Activated CD4-positive, alpha-beta memory T cell treated with anti-CD3 and anti-CD28 coated beads for 36 hours (primary cell): ENCODE measurements at regions not wholly inside any gene's neighbourhood (a gene's known extent, or its start where the extent isn't known, plus 50 kb on each side); places are given as distances from the start of the nearest gene placed in this dataset.

ENCODE experiments used
- CTCF ChIA-PET: fragments of 350-600 bp; sonication (Branson Sonifier 250); formaldehyde crosslinking; loops from one replicate; lab custom pipeline; 2021; ENCODE audit warnings: antibody characterized with exemption, inconsistent platforms; lab: Charles Lee
- POLR2A ChIA-PET: fragments of 350-600 bp; sonication (Branson Sonifier 250); formaldehyde crosslinking; loops from one replicate; lab custom pipeline; 2021; ENCODE audit warnings: antibody characterized with exemption; lab: Charles Lee
- DNase-seq: peaks from one replicate; pipeline ENCODE4 v3.0.0-alpha.2; 2020
- H3K27ac Mint-ChIP-seq: one replicate; pipeline ENCODE4 v1.8.0; 2021; ENCODE audit warnings: mixed read lengths
- H3K27me3 Mint-ChIP-seq: one replicate; pipeline ENCODE4 v1.8.0; 2021; ENCODE audit warnings: mixed read lengths
- H3K36me3 Mint-ChIP-seq: one replicate; pipeline ENCODE4 v1.8.0; 2021; ENCODE audit warnings: mixed read lengths
- H3K4me1 Mint-ChIP-seq: one replicate; pipeline ENCODE4 v1.8.0; 2021; ENCODE audit warnings: low read depth, mixed read lengths
- H3K4me3 Mint-ChIP-seq: one replicate; pipeline ENCODE4 v1.8.0; 2021; ENCODE audit warnings: mild to moderate bottlenecking, mixed read lengths
- H3K9me3 Mint-ChIP-seq: one replicate; pipeline ENCODE4 v1.8.0; 2021; ENCODE audit warnings: mixed read lengths
- intact Hi-C: fragments of 100-400 bp; cut with micrococcal nuclease; formaldehyde crosslinking; loops from one replicate; pipeline ENCODE4 v1.15.1; 2023

GRCh38 chr6:23630726-23631635 is 495.0 kb upstream of the NRSN1 start:
- H3K4me1 Mint-ChIP-seq, result no peaks in the 10 kb centered on the region
- no peak overlapping the region for H3K27ac Mint-ChIP-seq
- CTCF ChIA-PET, result no interaction called here
- H3K9me3 Mint-ChIP-seq, result no peaks in the 10 kb centered on the region
- no peaks in the 10 kb centered on the region for H3K36me3 Mint-ChIP-seq
- DNase-seq, result no peak
- POLR2A ChIA-PET, result no interaction called here
- H3K27me3 Mint-ChIP-seq, result no peaks in the 10 kb centered on the region
- H3K4me3 Mint-ChIP-seq, result no peak overlapping the region
- intact Hi-C loops, result no loop called here

- Mint-ChIP-seq H3K4me1 (no peaks in the 10 kb centered on the region), H3K27ac (no peak overlapping the region), H3K27me3 (no peaks in the 10 kb centered on the region), H3K9me3 (peaks cover 3% of the 10 kb centered on the region), H3K4me3 (no peak overlapping the region), H3K36me3 (no peaks in the 10 kb centered on the region)
- ChIA-PET CTCF (no interaction called here), POLR2A (no interaction called here)
- intact Hi-C loops, result no loop called here
- DNase-seq, result no peak
Measured at GRCh38 chr6:23633996-23634395, 492.0 kb upstream of the NRSN1 start.

GRCh38 chr6:23635150-23635549 is 490.9 kb upstream of the NRSN1 start:
- intact Hi-C loops, result no loop called here
- H3K36me3 Mint-ChIP-seq, result no peaks in the 10 kb centered on the region
- CTCF ChIA-PET, result no interaction called here

GRCh38 chr6:23637296-23637695 is 488.7 kb upstream of the NRSN1 start:
- no peaks in the 10 kb centered on the region for H3K36me3 Mint-ChIP-seq
- no peaks in the 10 kb centered on the region for H3K4me1 Mint-ChIP-seq

More at GRCh38 chr6:23635150-23635549, 490.9 kb upstream of the NRSN1 start:
- POLR2A ChIA-PET, result no interaction called here
- Mint-ChIP-seq H3K4me1 (no peaks in the 10 kb centered on the region), H3K27me3 (no peaks in the 10 kb centered on the region), H3K27ac (no peak overlapping the region), H3K9me3 (peaks cover 3% of the 10 kb centered on the region), H3K4me3 (no peak overlapping the region)
- no peak for DNase-seq

GRCh38 chr6:23642849-23643248 is 483.2 kb upstream of the NRSN1 start:
- Mint-ChIP-seq H3K4me3 (no peak overlapping the region), H3K36me3 (no peaks in the 10 kb centered on the region), H3K27ac (no peak overlapping the region), H3K4me1 (no peaks in the 10 kb centered on the region), H3K9me3 (peaks cover 3% of the 10 kb centered on the region), H3K27me3 (no peaks in the 10 kb centered on the region)
- no peak for DNase-seq
- intact Hi-C loops, result no loop called here
- ChIA-PET CTCF (no interaction called here), POLR2A (no interaction called here)

More at GRCh38 chr6:23637296-23637695, 488.7 kb upstream of the NRSN1 start:
- Mint-ChIP-seq H3K4me3 (no peak overlapping the region), H3K9me3 (peaks cover 3% of the 10 kb centered on the region), H3K27me3 (no peaks in the 10 kb centered on the region), H3K27ac (no peak overlapping the region)
- DNase-seq, result no peak
- ChIA-PET CTCF (no interaction called here), POLR2A (no interaction called here)
- intact Hi-C loops, result no loop called here

- no peaks in the 10 kb centered on the region for H3K27me3 Mint-ChIP-seq
- no peak overlapping the region for H3K4me3 Mint-ChIP-seq
- CTCF ChIA-PET, result no interaction called here
- H3K4me1 Mint-ChIP-seq, result no peaks in the 10 kb centered on the region
- POLR2A ChIA-PET, result no interaction called here
- no peaks in the 10 kb centered on the region for H3K36me3 Mint-ChIP-seq
- no peak for DNase-seq
- intact Hi-C loops, result no loop called here
- H3K9me3 Mint-ChIP-seq, result no peaks in the 10 kb centered on the region
- H3K27ac Mint-ChIP-seq, result no peak overlapping the region
Measured at GRCh38 chr6:23647045-23647444, 479.0 kb upstream of the NRSN1 start.

GRCh38 chr6:23650676-23651075 is 475.3 kb upstream of the NRSN1 start:
- Mint-ChIP-seq H3K4me3 (no peak overlapping the region), H3K4me1 (no peaks in the 10 kb centered on the region), H3K27me3 (no peaks in the 10 kb centered on the region), H3K9me3 (no peaks in the 10 kb centered on the region), H3K27ac (no peak overlapping the region), H3K36me3 (no peaks in the 10 kb centered on the region)
- ChIA-PET CTCF (no interaction called here), POLR2A (no interaction called here)
- intact Hi-C loops, result no loop called here
- DNase-seq, result no peak

GRCh38 chr6:23654745-23655144 is 471.3 kb upstream of the NRSN1 start:
- CTCF ChIA-PET, result no interaction called here
- intact Hi-C loops, result no loop called here
- POLR2A ChIA-PET, result no interaction called here
- no peaks in the 10 kb centered on the region for H3K36me3 Mint-ChIP-seq
- no peaks in the 10 kb centered on the region for H3K4me1 Mint-ChIP-seq
- DNase-seq, result no peak
- H3K4me3 Mint-ChIP-seq, result no peak overlapping the region
- peaks cover 4% of the 10 kb centered on the region for H3K9me3 Mint-ChIP-seq
- H3K27ac Mint-ChIP-seq, result no peak overlapping the region
- H3K27me3 Mint-ChIP-seq, result no peaks in the 10 kb centered on the region

- Mint-ChIP-seq H3K36me3 (no peaks in the 10 kb centered on the region), H3K4me1 (no peaks in the 10 kb centered on the region), H3K27me3 (no peaks in the 10 kb centered on the region), H3K4me3 (no peak overlapping the region), H3K9me3 (peaks cover 4% of the 10 kb centered on the region), H3K27ac (no peak overlapping the region)
- POLR2A ChIA-PET, result no interaction called here
- intact Hi-C loops, result no loop called here
- CTCF ChIA-PET, result no interaction called here
- no peak for DNase-seq
Measured at GRCh38 chr6:23655525-23655924, 470.5 kb upstream of the NRSN1 start.

- POLR2A ChIA-PET, result no interaction called here
- H3K9me3 Mint-ChIP-seq, result peaks cover 4% of the 10 kb centered on the region
- H3K4me1 Mint-ChIP-seq, result no peaks in the 10 kb centered on the region
- H3K27me3 Mint-ChIP-seq, result no peaks in the 10 kb centered on the region
- no peak for DNase-seq
- H3K4me3 Mint-ChIP-seq, result no peak overlapping the region
- H3K27ac Mint-ChIP-seq, result no peak overlapping the region
- intact Hi-C loops, result no loop called here
- CTCF ChIA-PET, result no interaction called here
- H3K36me3 Mint-ChIP-seq, result no peaks in the 10 kb centered on the region
Measured at GRCh38 chr6:23656255-23657194, 469.5 kb upstream of the NRSN1 start.

- POLR2A ChIA-PET, result no interaction called here
- intact Hi-C loops, result no loop called here
- DNase-seq, result no peak
- peaks cover 4% of the 10 kb centered on the region for H3K9me3 Mint-ChIP-seq
- H3K36me3 Mint-ChIP-seq, result no peaks in the 10 kb centered on the region
- H3K4me3 Mint-ChIP-seq, result no peak overlapping the region
- H3K27ac Mint-ChIP-seq, result no peak overlapping the region
- H3K4me1 Mint-ChIP-seq, result no peaks in the 10 kb centered on the region
- CTCF ChIA-PET, result no interaction called here
- no peaks in the 10 kb centered on the region for H3K27me3 Mint-ChIP-seq
Measured at GRCh38 chr6:23659125-23659524, 466.9 kb upstream of the NRSN1 start.

- no peaks in the 10 kb centered on the region for H3K4me1 Mint-ChIP-seq
- intact Hi-C loops, result no loop called here
- ChIA-PET CTCF (no interaction called here), POLR2A (no interaction called here)
- H3K9me3 Mint-ChIP-seq, result peaks cover 19% of the 10 kb centered on the region
- no peaks in the 10 kb centered on the region for H3K36me3 Mint-ChIP-seq
- DNase-seq, result no peak
- no peak overlapping the region for H3K4me3 Mint-ChIP-seq
- no peak overlapping the region for H3K27ac Mint-ChIP-seq
- H3K27me3 Mint-ChIP-seq, result no peaks in the 10 kb centered on the region
Measured at GRCh38 chr6:23661549-23661948, 464.5 kb upstream of the NRSN1 start.
